MM.1S (cell line): ENCODE measurements at regions not wholly inside any gene's neighbourhood (a gene's known extent, or its start where the extent isn't known, plus 50 kb on each side); places are given as distances from the start of the nearest gene placed in this dataset.

Source experiments
- DNase-seq: peaks from one replicate; pipeline ENCODE4 v3.0.0-alpha.2; 2015
- H2AFZ ChIP-seq: fragments of 300-600 bp; sonication (generic); 2 replicates; pipeline ENCODE4 v1.6.0; 2016; ENCODE audit warnings: antibody characterized with exemption, low read length
- H3F3A ChIP-seq: fragments of 300-600 bp; sonication (generic); 2 replicates; pipeline ENCODE4 v1.6.1; 2016; ENCODE audit warnings: mild to moderate bottlenecking, antibody characterized with exemption, low read length, moderate library complexity, mixed read lengths; ENCODE audit not compliant: insufficient read depth
- H3K27ac ChIP-seq: fragments of 300-600 bp; sonication (generic); 2 replicates; pipeline ENCODE4 v1.5.1; 2016; ENCODE audit warnings: mild to moderate bottlenecking, low read length
- H3K27me3 ChIP-seq: fragments of 300-600 bp; sonication (generic); replicated peaks from 2 replicates; pipeline ENCODE4 v1.6.0; 2016; ENCODE audit warnings: low read length; ENCODE audit not compliant: insufficient read depth
- H3K36me3 ChIP-seq: fragments of 300-600 bp; sonication (generic); replicated peaks from 2 replicates; pipeline ENCODE4 v1.6.1; 2016; ENCODE audit warnings: mild to moderate bottlenecking, low read length, mixed read lengths; ENCODE audit not compliant: insufficient read depth
- H3K4me1 ChIP-seq: fragments of 300-600 bp; sonication (generic); 2 replicates; pipeline ENCODE4 v1.6.1; 2016; ENCODE audit warnings: low read length, mixed read lengths
- H3K4me2 ChIP-seq: fragments of 300-600 bp; sonication (generic); 2 replicates; pipeline ENCODE4 v1.6.0; 2016; ENCODE audit warnings: low read depth, low read length
- H3K4me3 ChIP-seq: fragments of 300-600 bp; sonication (generic); 2 replicates; pipeline ENCODE4 v1.5.1; 2016; ENCODE audit warnings: low read length, mixed read lengths
- H3K79me2 ChIP-seq: fragments of 300-600 bp; sonication (generic); 2 replicates; pipeline ENCODE4 v1.6.1; 2016; ENCODE audit warnings: mixed run types, low read length, mixed read lengths
- H3K9ac ChIP-seq: fragments of 300-600 bp; sonication (generic); 2 replicates; pipeline ENCODE4 v1.6.1; 2016; ENCODE audit warnings: low read length, mixed read lengths
- H3K9me2 ChIP-seq: fragments of 300-600 bp; sonication (generic); replicated peaks from 2 replicates; pipeline ENCODE4 v1.6.1; 2016; ENCODE audit warnings: mild to moderate bottlenecking, low read length, mixed read lengths; ENCODE audit not compliant: insufficient read depth
- H3K9me3 ChIP-seq: fragments of 300-600 bp; sonication (generic); replicated peaks from 2 replicates; pipeline ENCODE4 v1.6.1; 2016; ENCODE audit warnings: mild to moderate bottlenecking, low read length, mixed read lengths; ENCODE audit not compliant: insufficient read depth
- H4K20me1 ChIP-seq: fragments of 300-600 bp; sonication (generic); 2 replicates; pipeline ENCODE4 v1.6.1; 2016; ENCODE audit warnings: mild to moderate bottlenecking, low read length, moderate library complexity, mixed read lengths; ENCODE audit not compliant: insufficient read depth
- CTCF ChIP-seq: fragments of 300-600 bp; sonication (generic); IDR thresholded peaks from 2 replicates; pipeline ENCODE4 v1.5.1; 2016; ENCODE audit warnings: antibody characterized with exemption, low read length, mixed read lengths
- EZH2 ChIP-seq: fragments of 300-600 bp; sonication (generic); optimal IDR thresholded peaks from 2 replicates; pipeline ENCODE3; 2017; ENCODE audit warnings: low read depth, mild to moderate bottlenecking, antibody characterized with exemption, low read length, mixed read lengths
- EZH2phosphoT487 ChIP-seq: fragments of 300-600 bp; sonication (generic); IDR thresholded peaks from 2 replicates; pipeline ENCODE4 v1.6.1; 2018; ENCODE audit warnings: antibody characterized with exemption, low read length

GRCh38 chr4:18777190-18777930, 755.8 kb upstream of the LCORL start:
- Histone ChIP-seq H3K27me3 (no peaks in the 10 kb centered on the region), H3K4me2 (no peak overlapping the region), H3K9me2 (no peaks in the 10 kb centered on the region), H3K9me3 (no peaks in the 10 kb centered on the region), H3K36me3 (no peaks in the 10 kb centered on the region), H3F3A (no peaks in the 10 kb centered on the region), H3K79me2 (no peaks in the 10 kb centered on the region), H3K4me1 (no peaks in the 10 kb centered on the region), H3K27ac (no peak overlapping the region), H2AFZ (no peak overlapping the region), H4K20me1 (no peaks in the 10 kb centered on the region), H3K4me3 (no peak overlapping the region), H3K9ac (no peak overlapping the region)
- no peak for TF ChIP-seq CTCF
- TF ChIP-seq EZH2 = no peak
- TF ChIP-seq EZH2phosphoT487 = no peak
- no peak for DNase-seq

- H3K9me2 ChIP-seq = no peaks in the 10 kb centered on the region
- DNase-seq = no peak
- no peaks in the 10 kb centered on the region for H3K36me3 ChIP-seq
- no peaks in the 10 kb centered on the region for H3K27me3 ChIP-seq
- H3K79me2 ChIP-seq = no peaks in the 10 kb centered on the region
- TF ChIP-seq CTCF = no peak
- TF ChIP-seq EZH2 = no peak
- no peak for TF ChIP-seq EZH2phosphoT487
- H4K20me1 ChIP-seq = no peaks in the 10 kb centered on the region
- no peaks in the 10 kb centered on the region for H3F3A ChIP-seq
- H3K4me2 ChIP-seq = no peak overlapping the region
- H2AFZ ChIP-seq = no peak overlapping the region
- no peak overlapping the region for H3K27ac ChIP-seq
- H3K9ac ChIP-seq = no peak overlapping the region
- peaks cover 9% of the 10 kb centered on the region; the same call in 1 of the 2 replicates for H3K4me1 ChIP-seq
- H3K4me3 ChIP-seq = no peak overlapping the region
- no peaks in the 10 kb centered on the region for H3K9me3 ChIP-seq
These were observed 746.4 kb upstream of the LCORL start for GRCh38 chr4:18767921-18768320.

- no peaks in the 10 kb centered on the region for H3K27me3 ChIP-seq
- 0 out of 2 replicates have a peak, but pooled peaks cover 6% of the 10 kb centered on the region for H3F3A ChIP-seq
- H4K20me1 ChIP-seq = no peaks in the 10 kb centered on the region
- no peaks in the 10 kb centered on the region for H3K36me3 ChIP-seq
- no peaks in the 10 kb centered on the region for H3K9me3 ChIP-seq
- H3K4me3 ChIP-seq = no peak overlapping the region
- peaks cover 10% of the 10 kb centered on the region for H3K4me1 ChIP-seq
- TF ChIP-seq CTCF = no peak
- TF ChIP-seq EZH2phosphoT487 = no peak
- TF ChIP-seq EZH2 = no peak
- no peaks in the 10 kb centered on the region for H3K9me2 ChIP-seq
- no peak overlapping the region for H3K27ac ChIP-seq
- H3K9ac ChIP-seq = no peak overlapping the region
- no peak overlapping the region for H3K4me2 ChIP-seq
- no peaks in the 10 kb centered on the region for H3K79me2 ChIP-seq
- no peak overlapping the region for H2AFZ ChIP-seq
- DNase-seq = no peak
These were observed 735.1 kb upstream of the LCORL start for GRCh38 chr4:18756671-18757070.
